ENCODE measurements at regions not wholly inside any gene's neighbourhood (a gene's known extent, or its start where the extent isn't known, plus 50 kb on each side); places are given as distances from the start of the nearest gene placed in this dataset.
A peak's percentile ranks its signal among the peaks of the same experiment; 100 is the strongest.

- Histone ChIP-seq H3K4me3 (no peak overlapping the region), H3K36me3 (no peaks in the 10 kb centered on the region), H3K4me1 (ENCODE audit: low read depth) (no peaks in the 10 kb centered on the region), H3K27me3 (no peaks in the 10 kb centered on the region), H3K27ac (no peak overlapping the region), H3K9me3 (ENCODE audit: low read depth) (no peaks in the 10 kb centered on the region)
- no peak for DNase-seq (ENCODE audit: low read depth in 1 of 2, low spot score in 1 of 2)
- TF ChIP-seq CTCF (IDR thresholded peaks at IDR 0.05; ENCODE audit: low read depth, low read length) = no peak
Measured at GRCh38 chr4:74534121-74534520, 89.2 kb downstream of the AREG start.

- TF ChIP-seq CTCF (IDR thresholded peaks at IDR 0.05; ENCODE audit: low read depth, low read length) = no peak
Measured at GRCh38 chr4:74534936-74535335, 90.0 kb downstream of the AREG start.

GRCh38 chr4:74535512-74535911 is 90.6 kb downstream of the AREG start:
- no peaks in the 10 kb centered on the region for H3K27me3 ChIP-seq
- H3K36me3 ChIP-seq = no peaks in the 10 kb centered on the region
- no peaks in the 10 kb centered on the region for H3K9me3 ChIP-seq (ENCODE audit: low read depth)
- DNase-seq (ENCODE audit: low read depth in 1 of 2, low spot score in 1 of 2) = no peak
- H3K4me1 ChIP-seq (ENCODE audit: low read depth) = no peaks in the 10 kb centered on the region
- H3K27ac ChIP-seq = no peak overlapping the region
- no peak for TF ChIP-seq CTCF (IDR thresholded peaks at IDR 0.05; ENCODE audit: low read depth, low read length)
- no peak overlapping the region for H3K4me3 ChIP-seq

More at GRCh38 chr4:74534936-74535335, 90.0 kb downstream of the AREG start:
- no peaks in the 10 kb centered on the region for H3K27me3 ChIP-seq
- H3K27ac ChIP-seq = no peak overlapping the region
- DNase-seq (ENCODE audit: low read depth in 1 of 2, low spot score in 1 of 2) = no peak
- no peaks in the 10 kb centered on the region for H3K36me3 ChIP-seq
- no peak overlapping the region for H3K4me3 ChIP-seq
- no peaks in the 10 kb centered on the region for H3K9me3 ChIP-seq (ENCODE audit: low read depth)
- H3K4me1 ChIP-seq (ENCODE audit: low read depth) = no peaks in the 10 kb centered on the region

GRCh38 chr4:74536557-74536956 is 91.6 kb downstream of the AREG start:
- peak; percentile 42 for TF ChIP-seq CTCF (IDR thresholded peaks at IDR 0.05; ENCODE audit: low read depth, low read length)
- Histone ChIP-seq H3K36me3 (no peaks in the 10 kb centered on the region), H3K27me3 (no peaks in the 10 kb centered on the region)

GRCh38 chr4:74537459-74537858 is 92.5 kb downstream of the AREG start:
- DNase-seq (ENCODE audit: low read depth in 1 of 2, low spot score in 1 of 2) = no peak
- TF ChIP-seq CTCF (IDR thresholded peaks at IDR 0.05; ENCODE audit: low read depth, low read length) = no peak

More at GRCh38 chr4:74536557-74536956, 91.6 kb downstream of the AREG start:
- no peaks in the 10 kb centered on the region for H3K9me3 ChIP-seq (ENCODE audit: low read depth)
- H3K27ac ChIP-seq = no peak overlapping the region
- no peaks in the 10 kb centered on the region for H3K4me1 ChIP-seq (ENCODE audit: low read depth)
- DNase-seq (ENCODE audit: low read depth in 1 of 2, low spot score in 1 of 2) = peak in 1 of 2 donors; percentile 56
- no peak overlapping the region for H3K4me3 ChIP-seq

More at GRCh38 chr4:74537459-74537858, 92.5 kb downstream of the AREG start:
- Histone ChIP-seq H3K27me3 (no peaks in the 10 kb centered on the region), H3K9me3 (ENCODE audit: low read depth) (no peaks in the 10 kb centered on the region), H3K27ac (no peak overlapping the region), H3K4me3 (no peak overlapping the region), H3K36me3 (no peaks in the 10 kb centered on the region), H3K4me1 (ENCODE audit: low read depth) (no peaks in the 10 kb centered on the region)

Measured in cardiac muscle cell (in vitro differentiated cells and primary cell).